ENCODE measurements at regions not wholly inside any gene's neighbourhood (a gene's known extent, or its start where the extent isn't known, plus 50 kb on each side); places are given as distances from the start of the nearest gene placed in this dataset.
"Not testable (repeated sequence)": the region's sequence is repeated elsewhere in the genome, so short reads cannot be mapped to it uniquely, and the experiment has no call there.

DNA sequence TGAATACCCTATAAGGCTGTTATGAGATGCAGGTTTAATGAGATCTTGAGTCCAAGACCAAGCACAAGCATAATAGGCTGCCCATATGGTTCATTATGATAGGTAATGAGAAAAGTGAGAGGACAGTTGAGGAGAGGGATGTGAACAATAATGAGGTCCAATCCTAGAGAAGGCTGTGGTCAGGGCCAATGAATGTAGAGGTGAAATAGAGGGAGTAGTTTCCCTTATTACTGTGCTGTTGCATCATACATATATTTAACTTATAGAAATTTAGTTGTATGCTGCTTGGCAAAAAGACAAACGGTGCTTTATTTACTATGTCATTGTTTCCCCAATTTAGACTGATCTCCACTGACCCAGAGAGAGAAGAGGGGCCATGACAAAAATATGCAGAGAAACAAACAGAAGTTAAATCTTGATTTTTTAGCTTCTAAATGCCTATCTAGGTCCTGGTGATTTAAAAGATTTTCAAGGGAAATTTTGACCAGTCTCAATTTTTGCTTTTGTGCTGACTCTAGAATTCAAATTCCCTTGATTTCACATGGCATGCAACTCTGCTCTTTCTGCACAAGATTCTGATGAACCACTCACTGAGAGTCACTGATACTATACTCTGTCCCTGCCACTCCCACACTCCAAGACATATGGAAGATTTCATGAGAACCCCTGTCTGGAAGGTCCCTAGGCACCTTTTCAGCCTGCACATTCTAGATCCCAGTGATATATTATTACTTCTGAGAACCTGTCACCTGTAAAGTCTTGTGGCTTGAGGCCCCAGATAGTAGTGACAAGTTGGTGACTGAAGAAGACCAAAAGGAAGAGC is 159.7 kb downstream of the VSIG4 start:
- DNase-seq = no peak

DNA sequence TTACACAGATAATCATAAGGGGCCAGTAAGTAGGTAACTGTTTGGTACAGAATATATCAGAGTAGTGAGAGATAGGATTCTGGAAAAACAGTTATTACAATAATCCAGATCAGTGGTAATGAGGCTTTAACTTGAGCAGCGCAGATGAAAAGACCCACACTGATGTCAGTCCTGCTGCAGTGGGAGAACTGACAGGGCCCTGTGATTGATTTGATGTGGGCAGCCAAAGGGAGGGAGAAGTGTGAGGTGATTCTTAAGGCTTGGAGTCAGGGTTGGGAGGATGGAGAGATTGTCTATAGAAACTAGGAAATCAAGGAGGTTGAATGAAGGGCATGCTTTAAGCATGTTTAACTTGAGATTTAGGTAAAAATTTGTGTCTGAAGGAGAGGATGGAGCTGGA is 161.4 kb downstream of the VSIG4 start:
- DNase-seq = no peak

DNA sequence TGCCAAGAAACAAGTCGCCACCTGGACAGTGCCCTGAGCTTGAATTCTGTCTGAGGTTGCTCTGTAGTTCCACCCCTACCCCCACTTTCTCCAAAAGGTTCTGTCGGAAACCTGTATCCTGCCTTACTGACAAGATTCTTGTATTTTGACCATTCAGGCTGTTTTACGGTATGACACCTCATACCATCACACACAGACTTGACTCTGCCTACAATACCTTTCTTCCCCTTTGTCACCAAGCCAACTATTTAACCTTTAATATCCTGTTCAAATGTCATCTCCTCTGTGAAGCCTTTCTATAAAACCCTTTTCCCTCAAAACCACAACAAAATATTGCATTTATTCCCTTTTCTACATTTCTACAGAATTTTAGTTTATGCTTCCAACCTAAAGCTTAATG is 161.9 kb downstream of the VSIG4 start:
- no peak for DNase-seq

DNA sequence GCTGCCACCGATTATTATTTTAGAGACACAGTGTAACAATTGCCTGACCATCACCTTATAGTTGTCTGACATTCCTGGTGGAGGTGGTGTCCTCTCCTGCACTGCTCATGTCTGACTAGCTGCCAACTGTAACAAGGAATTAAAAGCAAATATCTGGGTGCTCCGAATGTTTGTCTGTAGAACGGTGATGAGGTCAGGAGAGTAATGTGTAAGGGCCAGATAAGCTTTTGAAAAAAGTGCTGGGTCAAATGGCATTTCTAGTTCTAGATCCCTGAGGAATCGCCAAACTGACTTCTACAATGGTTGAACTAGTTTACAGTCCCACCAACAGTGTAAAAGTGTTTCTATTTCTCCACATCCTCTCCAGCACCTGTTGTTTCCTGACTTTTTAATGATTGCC is 164.3 kb downstream of the VSIG4 start:
- not testable (repeated sequence) for DNase-seq

DNA sequence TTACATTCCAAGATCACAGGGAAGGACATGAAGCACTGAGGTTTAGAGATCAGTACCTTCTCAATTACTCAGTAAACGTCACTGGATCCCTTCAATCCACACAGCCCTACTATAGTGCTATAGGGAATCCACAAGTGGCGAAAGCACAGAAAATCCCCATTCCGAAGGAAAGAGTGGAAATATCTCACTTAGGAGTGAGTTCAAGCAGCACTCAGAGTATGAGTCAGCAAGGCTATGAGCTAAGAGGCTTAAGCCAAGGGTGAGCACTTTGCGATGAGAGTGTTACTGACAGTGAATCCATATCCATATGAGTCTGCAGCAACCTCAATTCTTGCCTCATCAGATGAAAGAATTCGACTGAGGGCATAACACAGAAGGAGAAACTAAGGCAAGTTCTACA is 165.1 kb downstream of the VSIG4 start:
- DNase-seq = no peak

DNA sequence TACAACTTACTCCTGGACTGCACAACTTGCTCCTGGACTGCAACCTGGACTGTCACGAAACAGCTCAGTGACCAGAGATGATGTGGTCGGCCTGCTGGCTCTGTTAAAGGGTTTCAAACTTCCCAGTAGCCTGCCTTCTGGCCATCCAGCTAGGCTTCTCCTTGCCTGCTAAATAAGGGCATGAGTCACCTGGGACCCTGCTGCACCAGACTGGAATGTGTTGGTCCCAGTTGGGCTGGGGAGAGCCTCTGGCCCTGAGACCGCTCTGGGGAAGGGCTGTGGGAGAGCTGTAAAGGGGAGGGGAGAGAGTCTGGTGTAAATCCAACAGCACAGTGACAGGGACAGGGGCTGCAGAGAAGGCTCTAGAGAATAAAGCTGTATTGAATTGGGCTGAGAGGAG is 165.8 kb downstream of the VSIG4 start:
- no peak for DNase-seq

DNA sequence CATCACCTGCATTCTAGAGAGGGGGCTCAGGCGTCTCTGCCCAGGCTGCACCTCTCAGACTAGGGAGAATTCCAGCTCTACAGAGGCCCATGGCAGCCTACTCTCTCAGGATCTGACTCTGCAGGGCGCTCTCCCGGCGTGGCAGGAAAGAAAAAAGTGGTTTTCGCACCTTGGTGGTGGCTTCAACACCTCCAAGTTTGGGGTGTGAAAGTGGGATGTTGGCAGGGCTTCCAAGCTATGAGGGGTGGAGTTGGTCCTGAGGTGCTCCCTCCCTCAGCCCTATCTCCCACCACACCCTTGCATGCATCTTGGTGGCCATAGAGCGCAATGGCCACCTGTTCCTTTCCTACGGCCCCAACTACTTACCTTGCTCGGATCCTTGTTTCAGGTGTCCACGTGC is 166.5 kb downstream of the VSIG4 start:
- no peak for DNase-seq

DNA sequence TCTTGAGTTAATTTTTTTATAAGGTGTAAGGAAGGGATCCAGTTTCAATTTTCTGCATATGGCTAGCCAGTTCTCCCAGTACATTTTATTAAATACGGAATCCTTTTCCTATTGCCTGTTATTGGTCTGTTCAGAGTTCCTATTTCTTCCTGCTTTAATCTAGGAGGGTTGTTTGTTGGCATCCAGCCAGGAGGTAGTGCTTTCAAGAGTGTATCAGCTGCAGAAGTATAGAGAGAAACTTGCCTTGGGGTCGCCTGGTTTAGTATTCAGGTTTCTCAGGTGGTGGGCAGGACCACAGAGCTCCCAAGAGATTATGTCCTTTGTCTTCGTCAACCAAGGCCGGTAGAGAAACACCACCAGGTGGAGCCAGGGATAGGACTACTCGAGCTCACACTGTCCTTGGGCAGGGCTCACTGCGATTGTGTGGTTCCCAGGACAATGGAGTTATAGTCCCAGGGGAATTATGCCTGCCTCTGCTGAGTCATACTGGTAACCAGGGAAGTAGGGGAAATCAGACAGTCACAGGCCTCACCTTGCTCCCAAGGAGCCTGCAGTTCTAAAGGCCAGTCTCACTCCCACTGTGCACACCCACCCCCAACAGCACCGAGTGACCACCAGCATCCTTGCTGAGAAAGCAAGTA is 168.1 kb downstream of the VSIG4 start:
- no peak for DNase-seq

DNA sequence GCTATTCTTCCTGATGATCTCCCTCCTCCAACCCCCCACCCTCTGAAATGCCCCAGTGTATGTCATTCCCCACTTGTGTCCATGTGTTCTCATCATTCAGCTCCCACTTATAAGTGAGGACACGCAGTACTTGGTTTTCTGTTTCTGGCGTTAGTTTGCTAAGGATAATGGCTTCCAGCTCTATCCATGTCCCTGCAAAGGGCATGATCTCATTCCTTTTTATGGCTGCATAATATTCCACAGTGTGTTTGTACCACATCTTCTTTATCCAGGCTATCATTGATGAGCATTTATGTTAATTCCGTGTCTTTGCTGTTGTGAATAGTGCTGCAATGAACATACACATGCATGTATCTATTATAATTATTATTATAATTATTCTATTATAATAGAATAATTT is 169.3 kb downstream of the VSIG4 start:
- DNase-seq = not testable (repeated sequence)

DNA sequence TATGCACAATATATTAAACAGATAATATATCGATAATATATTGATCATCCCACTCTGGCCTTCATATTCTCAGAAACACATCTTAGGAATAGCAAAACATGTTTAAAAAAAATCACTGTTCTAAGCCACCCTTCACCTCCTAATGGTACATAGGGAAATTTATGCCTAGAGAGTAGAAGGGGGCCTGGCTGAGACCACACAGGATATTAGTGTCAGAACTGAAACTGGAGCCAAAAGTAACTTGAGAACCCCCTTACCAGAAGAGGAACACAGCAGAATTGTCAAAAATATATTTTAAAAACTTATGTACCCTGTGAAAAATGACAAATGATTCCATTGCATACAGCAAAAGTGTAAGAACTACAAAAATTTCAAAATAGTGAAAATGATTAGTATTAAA is 173.1 kb downstream of the VSIG4 start:
- DNase-seq = no peak

DNA sequence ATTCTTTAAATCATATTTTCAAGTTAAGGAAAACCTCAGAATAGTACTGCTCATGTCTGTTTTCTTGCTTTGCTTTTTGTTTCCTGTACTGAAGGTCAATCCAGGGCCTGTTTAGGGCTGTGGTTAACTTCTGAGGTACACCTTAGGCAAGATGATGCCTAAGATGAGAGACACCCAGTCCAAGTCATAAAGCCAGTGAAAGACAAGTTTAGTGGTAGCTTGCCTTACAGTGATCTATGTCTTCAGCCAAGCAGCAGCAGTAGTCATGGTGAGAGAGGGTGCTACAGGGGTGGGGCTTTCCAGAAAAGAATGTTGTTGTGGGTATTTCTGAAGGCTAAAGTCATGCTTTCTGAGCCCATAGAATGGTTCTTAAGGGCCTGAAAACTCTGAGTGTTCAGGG is 173.7 kb downstream of the VSIG4 start:
- DNase-seq = no peak

DNA sequence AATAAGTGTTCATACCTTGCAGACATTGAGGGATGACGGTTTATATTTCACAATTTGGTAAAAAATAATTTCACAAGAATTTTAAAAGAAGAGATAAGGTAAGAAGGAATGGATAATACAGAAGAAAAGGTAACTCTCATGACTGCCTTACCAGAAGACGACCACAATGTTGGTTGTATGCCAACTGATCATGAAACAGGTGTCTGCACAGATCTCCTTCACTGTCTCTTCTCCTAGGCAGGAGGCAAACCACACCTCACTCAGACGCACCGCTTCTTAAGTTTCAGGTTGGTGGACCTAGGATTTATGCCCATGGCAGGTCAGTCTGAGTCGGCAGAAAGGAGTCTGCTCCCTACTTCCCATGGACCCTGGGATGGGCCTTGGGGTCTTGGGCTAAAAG is 177.2 kb downstream of the VSIG4 start:
- DNase-seq = no peak

DNA sequence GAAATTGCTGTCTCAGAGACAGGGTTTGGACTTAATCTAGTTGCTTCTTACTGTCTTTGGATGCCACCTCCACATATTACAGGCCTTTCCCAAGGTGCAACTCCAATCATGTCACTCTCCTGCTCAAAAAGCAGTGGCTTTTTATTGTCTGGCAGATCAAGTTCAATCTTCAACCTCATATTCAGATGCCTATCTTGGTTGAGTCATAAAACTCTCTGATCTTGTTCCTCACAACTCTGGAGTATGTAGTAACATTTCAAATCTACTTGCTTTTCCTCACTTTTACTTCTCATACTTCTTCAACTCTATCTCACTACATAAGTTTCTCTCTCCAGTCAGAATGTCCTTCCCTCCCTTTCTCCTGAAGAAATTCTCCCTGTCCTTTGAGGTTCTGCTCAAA is 180.6 kb downstream of the VSIG4 start:
- no peak for DNase-seq

DNA sequence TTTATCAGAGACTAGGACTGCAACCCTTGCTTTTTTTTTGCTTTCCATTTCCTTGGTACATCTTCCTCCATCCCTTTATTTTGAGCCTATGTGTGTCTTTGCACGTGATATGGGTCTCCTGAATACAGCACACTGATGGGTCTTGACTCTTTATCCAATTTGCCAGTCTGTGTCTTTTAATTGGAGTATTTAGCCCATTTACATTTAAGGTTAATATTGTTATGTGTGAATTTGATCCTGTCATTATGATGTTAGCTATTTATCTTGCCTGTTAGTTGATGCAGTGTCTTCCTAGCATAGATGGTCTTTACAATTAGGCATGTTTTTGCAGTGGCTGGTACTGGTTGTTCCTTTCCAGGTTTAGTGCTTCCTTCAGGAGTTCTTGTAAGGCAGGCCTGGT is 185.4 kb downstream of the VSIG4 start:
- not testable (repeated sequence) for DNase-seq

DNA sequence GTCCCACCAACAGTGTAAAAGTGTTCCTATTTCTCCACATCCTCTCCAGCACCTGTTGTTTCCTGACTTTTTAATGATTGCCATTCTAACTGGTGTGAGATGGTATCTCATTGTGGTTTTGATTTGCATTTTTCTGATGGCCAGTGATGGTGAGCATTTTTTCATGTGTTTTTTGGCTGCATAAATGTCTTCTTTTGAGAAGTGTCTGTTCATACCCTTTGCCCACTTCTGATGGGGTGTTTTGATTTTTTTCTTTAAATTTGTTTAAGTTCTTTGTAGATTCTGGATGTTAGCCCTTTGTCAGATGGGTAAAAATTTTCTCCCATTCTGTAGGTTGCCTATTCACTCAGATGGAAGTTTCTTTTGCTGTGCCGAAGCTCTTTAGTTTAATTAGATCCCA is 183.9 kb downstream of the MSN start:
- DNase-seq = not testable (repeated sequence)

DNA sequence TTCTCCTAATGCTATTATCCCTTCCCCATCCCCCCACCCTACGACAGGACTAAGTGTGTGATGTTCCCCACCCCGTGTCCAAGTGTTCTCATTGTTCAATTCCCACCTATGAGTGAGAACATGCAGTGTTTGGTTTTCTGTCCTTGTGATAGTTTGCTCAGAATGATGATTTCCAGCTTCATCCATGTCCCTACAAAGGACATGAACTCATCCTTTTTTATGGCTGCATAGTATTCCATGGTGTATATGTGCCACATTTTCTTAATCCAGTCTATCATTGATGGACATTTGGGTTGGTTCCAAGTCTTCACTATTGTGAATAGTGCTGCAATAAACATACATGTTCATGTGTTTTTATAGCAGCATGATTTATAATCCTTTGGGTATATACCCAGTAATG is 183.4 kb downstream of the MSN start:
- DNase-seq = not testable (repeated sequence)

DNA sequence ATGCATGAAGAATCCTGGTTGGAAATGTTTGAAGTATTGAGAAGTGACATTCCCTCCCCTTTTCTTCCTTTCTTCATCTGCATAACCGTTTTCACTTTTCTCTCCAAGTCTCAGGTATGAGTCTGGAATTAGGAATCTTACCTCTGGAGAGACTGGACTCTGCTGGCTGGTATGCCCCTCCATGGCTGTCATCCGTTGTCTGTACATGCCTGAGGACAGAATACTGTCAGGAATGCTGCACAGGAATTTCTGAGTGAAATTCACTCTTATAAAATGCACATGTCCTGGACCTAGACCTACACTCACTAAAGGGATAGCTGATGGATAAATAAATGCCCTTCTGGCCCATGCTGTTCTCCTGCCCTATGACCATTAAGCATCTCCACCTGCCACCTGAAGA is 179.5 kb downstream of the MSN start:
- no peak for DNase-seq

DNA sequence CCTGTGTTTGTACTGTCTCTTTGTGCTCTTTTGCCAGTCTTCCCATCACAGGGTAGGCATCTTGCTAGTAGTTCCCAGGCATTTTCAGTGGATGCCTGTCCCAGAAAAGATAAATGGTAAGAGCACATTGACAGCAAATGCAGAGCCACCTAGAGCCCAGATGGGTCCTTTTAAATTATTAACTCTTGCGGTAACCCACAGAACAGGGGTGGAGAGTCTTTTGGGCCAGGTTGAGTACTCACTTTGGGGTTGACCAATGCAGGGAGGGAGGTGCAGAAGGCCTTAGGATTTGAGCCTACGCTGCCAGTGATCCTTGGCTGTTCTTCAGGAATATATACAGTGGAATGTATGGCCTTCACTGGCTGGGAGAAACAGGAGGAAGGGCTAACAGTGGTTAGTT is 173.8 kb downstream of the MSN start:
- DNase-seq = no peak

DNA sequence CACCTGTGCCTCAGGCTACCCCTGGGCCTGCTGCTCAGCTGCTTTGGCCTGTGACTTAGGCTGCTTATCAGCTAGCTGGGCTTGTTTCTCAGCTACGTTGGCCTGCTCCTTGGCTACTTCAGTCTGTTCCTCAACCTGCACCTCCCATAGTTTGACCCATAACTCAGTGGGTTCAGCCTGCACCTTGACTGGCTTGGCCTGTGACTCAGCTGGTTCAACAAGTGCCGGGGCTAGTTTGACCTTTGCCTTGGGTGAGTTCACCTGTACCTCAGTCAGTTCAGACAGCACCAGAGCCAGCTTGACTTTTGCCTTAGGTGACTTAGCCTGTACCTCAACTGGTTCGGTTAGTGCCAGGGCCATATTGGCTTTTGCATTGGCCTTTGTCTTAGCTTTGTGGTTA is 171.2 kb downstream of the MSN start:
- no peak for DNase-seq

DNA sequence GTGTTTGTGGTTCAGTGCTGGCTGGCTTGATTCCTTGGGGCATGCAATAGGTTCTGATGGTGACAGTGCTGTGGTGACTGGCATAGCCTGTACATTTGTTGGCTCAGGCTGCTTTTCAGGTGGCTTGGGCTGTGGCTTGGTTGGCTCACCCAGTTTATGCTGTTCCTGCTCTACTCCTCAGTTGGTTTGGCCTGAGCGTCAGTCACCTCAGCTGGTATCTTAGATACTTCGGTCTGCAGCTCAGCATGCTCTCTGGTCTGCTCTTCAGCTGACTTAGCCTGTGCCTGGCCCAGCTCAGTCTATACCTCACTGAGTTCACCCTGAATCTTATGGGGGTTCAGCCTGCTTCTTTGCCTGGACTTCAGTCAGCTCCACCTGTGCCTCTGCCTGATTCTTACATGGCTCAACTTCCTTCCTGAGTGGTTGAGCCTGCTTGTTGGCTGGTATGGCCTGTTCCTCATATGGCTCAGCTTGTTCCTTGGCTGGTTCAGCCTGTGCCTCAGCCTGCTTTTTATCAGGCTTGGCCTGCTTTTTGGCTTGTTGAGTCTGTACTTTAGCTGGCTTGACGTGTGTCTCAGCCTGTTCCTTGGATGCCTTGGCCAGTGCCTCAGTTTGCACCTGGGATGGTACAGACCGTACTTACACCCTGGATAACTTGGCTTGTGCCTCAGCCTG is 170.6 kb downstream of the MSN start:
- DNase-seq = no peak

DNA sequence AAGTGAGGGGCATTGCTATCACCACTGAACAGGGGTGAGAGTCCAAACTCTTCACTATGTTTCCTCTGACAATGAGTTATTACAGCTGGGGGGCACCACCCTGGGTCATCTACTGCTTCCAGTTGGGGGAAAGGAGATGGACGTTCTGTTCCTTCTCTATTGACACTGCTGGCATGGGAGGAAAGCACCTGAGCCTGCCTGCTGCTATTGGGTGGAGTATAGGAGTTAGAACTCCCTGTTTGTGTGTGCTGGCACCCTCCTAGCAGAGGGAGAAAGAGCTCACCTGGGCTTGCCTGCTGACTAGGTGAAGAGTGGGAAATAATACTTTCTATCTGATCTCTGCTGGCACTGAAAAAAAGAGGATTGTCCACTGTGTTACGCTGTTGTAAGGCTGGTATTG is 163.8 kb downstream of the MSN start:
- DNase-seq = no peak

DNA sequence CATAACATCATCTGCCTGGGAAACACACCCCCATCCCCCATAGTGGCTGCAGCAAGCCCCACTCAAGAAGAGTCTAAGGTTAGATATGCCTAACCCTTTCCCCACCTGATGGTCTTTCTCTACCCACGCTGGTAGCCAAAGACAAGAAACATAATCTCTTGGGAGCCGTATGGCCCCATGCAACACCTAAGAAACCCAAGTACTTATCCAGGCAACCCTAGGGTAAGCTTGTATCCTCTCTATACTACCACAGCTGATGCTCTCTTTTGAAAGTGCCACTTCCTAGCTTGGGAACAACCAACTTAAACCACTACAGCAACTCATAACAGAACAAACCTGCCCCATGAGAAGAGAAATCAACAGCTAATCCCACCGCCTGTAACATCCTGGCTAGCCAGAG is 161.1 kb downstream of the MSN start:
- DNase-seq = no peak

DNA sequence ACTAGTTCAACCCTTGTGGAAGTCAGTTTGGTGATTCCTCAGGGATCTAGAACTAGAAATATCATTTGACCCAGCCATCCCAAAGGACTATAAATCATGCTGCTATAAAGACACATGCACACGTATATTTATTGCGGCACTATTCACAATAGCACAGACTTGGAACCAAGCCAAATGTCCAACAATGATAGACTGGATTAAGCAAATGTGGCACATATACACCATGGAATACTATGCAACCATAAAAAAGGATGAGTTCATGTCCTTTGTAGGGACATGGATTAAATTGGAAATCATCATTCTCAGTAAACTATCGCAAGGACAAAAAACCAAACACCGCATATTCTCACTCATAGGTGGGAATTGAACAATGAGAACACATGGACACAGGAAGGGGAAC is 157.8 kb downstream of the MSN start:
- not testable (repeated sequence) for DNase-seq

Measured in NCI-H1417 (cell line).